ENCODE measurements at regions not wholly inside any gene's neighbourhood (a gene's known extent, or its start where the extent isn't known, plus 50 kb on each side); places are given as distances from the start of the nearest gene placed in this dataset.

GRCh38 chr3:153032891-153033290, 129.1 kb upstream of the RAP2B start:
- DNase-seq (ENCODE audit: low read depth): no peak
- no peak overlapping the region for H3K4me3 ChIP-seq (ENCODE audit: low read depth, low read length)
- no peak for TF ChIP-seq CTCF (conservative IDR thresholded peaks at IDR 0.05; ENCODE audit: low read depth, low read length)

GRCh38 chr3:153036846-153037245, 125.2 kb upstream of the RAP2B start:
- no peak for DNase-seq (ENCODE audit: low read depth)
- no peak overlapping the region for H3K4me3 ChIP-seq (ENCODE audit: low read depth, low read length)
- TF ChIP-seq CTCF (conservative IDR thresholded peaks at IDR 0.05; ENCODE audit: low read depth, low read length): no peak

- TF ChIP-seq CTCF (conservative IDR thresholded peaks at IDR 0.05; ENCODE audit: low read depth, low read length): no peak
- no peak for DNase-seq (ENCODE audit: low read depth)
- H3K4me3 ChIP-seq (ENCODE audit: low read depth, low read length): no peak overlapping the region
These were observed 123.7 kb upstream of the RAP2B start for GRCh38 chr3:153038367-153038766.

- DNase-seq (ENCODE audit: low read depth): peak; percentile 23
- H3K4me3 ChIP-seq (ENCODE audit: low read depth, low read length): no peak overlapping the region
- no peak for TF ChIP-seq CTCF (conservative IDR thresholded peaks at IDR 0.05; ENCODE audit: low read depth, low read length)
These were observed 123.2 kb upstream of the RAP2B start for GRCh38 chr3:153038779-153039178.

- TF ChIP-seq CTCF (conservative IDR thresholded peaks at IDR 0.05; ENCODE audit: low read depth, low read length): no peak
- no peak for DNase-seq (ENCODE audit: low read depth)
- no peak overlapping the region for H3K4me3 ChIP-seq (ENCODE audit: low read depth, low read length)
These were observed 120.8 kb upstream of the RAP2B start for GRCh38 chr3:153041181-153041580.

GRCh38 chr3:153042088-153042487, 119.9 kb upstream of the RAP2B start:
- DNase-seq (ENCODE audit: low read depth): no peak
- no peak overlapping the region for H3K4me3 ChIP-seq (ENCODE audit: low read depth, low read length)
- TF ChIP-seq CTCF (conservative IDR thresholded peaks at IDR 0.05; ENCODE audit: low read depth, low read length): no peak

- peak; percentile 10 for DNase-seq (ENCODE audit: low read depth)
- no peak overlapping the region for H3K4me3 ChIP-seq (ENCODE audit: low read depth, low read length)
- TF ChIP-seq CTCF (conservative IDR thresholded peaks at IDR 0.05; ENCODE audit: low read depth, low read length): no peak
These were observed 118.2 kb upstream of the RAP2B start for GRCh38 chr3:153043729-153044328.
